Aorta (tissue), 5 donors: ENCODE measurements at regions not wholly inside any gene's neighbourhood (a gene's known extent, or its start where the extent isn't known, plus 50 kb on each side); places are given as distances from the start of the nearest gene placed in this dataset.
A peak's percentile ranks its signal among the peaks of the same experiment; 100 is the strongest.

ENCODE experiments used
- ATAC-seq: fragments of 200-7000 bp; cut with Tn5 transposase; one replicate; pipeline ENCODE4 v1.9.1; 2022; ENCODE audit warnings: moderate library complexity; ENCODE audit not compliant: low FRiP score
- DNase-seq, 2 donors: peaks; one replicate each; pipeline ENCODE4 v3.0.0-alpha.2; 2020
- H3K27ac ChIP-seq, 2 donors: one replicate each; pipeline ENCODE4 v1.5.1; 2013; ENCODE audit warnings: low read length in 2 of 2, mild to moderate bottlenecking in 2 of 2, moderate library complexity in 2 of 2, control low read depth in 1 of 2, inconsistent platforms in 1 of 2, low read depth in 1 of 2
- H3K27me3 ChIP-seq, 2 donors: one replicate each; pipeline ENCODE4 v1.6.1; 2013; ENCODE audit warnings: control low read depth in 1 of 2, low read length in 1 of 2, mild to moderate bottlenecking in 1 of 2, moderate library complexity in 1 of 2; ENCODE audit not compliant: insufficient read depth in 2 of 2, control insufficient read depth in 1 of 2
- H3K36me3 ChIP-seq, 2 donors: one replicate each; pipeline ENCODE4 v1.6.1; 2013; ENCODE audit warnings: control low read depth in 1 of 2, low read length in 1 of 2, mild to moderate bottlenecking in 1 of 2; ENCODE audit not compliant: insufficient read depth in 2 of 2, control insufficient read depth in 1 of 2
- H3K4me1 ChIP-seq, 2 donors: one replicate each; pipeline ENCODE4 v1.6.1; 2013; ENCODE audit warnings: low read length in 2 of 2, control low read depth in 1 of 2, mild to moderate bottlenecking in 1 of 2, moderate library complexity in 1 of 2; ENCODE audit not compliant: insufficient read depth in 2 of 2, control insufficient read depth in 1 of 2
- H3K4me3 ChIP-seq, 2 donors: one replicate each; pipeline ENCODE4 v1.5.1; 2013; ENCODE audit warnings: low read length in 2 of 2, control low read depth in 1 of 2, mild to moderate bottlenecking in 1 of 2
- H3K9me3 ChIP-seq: one replicate; pipeline ENCODE4 v1.6.1; 2013; ENCODE audit warnings: mild to moderate bottlenecking, low read length; ENCODE audit not compliant: control insufficient read depth
- WGBS, 2 donors: extraction: QIAGEN DNeasy Blood & Tissue Kit; methylation state at CpG; one replicate each; pipeline ENCODE4 v1.1.7; 2013; 5-methylcytosine and 5-hydroxymethylcytosine counted together
- intact Hi-C, 2 donors: fragments of 100-400 bp; cut with DNase I; formaldehyde crosslinking; loops; one replicate each; pipeline versions ENCODE4 v1.14.2 to v1.15.0; 2022
- donor health status: healthy with polysubstance abuse.
- donor health status: Bipolar disorder and iron deficiency.
- donor health status: DM: no; HTN: no; CAD: no.
- donor health status: DM: no; HTN: no; CAD: no.
- donor health status: DM: yes; HTN: yes; CAD: no.

- ATAC-seq (peak; percentile 71), DNase-seq (peak; percentile 71 to 89)
- Histone ChIP-seq H3K4me1 (no peaks in the 10 kb centered on the region), H3K9me3 (no peaks in the 10 kb centered on the region), H3K27ac (no peak overlapping the region), H3K4me3 (no peak overlapping the region), H3K27me3 (no peaks in the 10 kb centered on the region), H3K36me3 (no peaks in the 10 kb centered on the region)
- intact Hi-C loops, result loop anchor here (5.0 kb wide), 2 partner anchors 939 to 944 kb away; no protein-coding TSS in a partner anchor
- WGBS, 2 donors, result 30 to 37% methylated on average over 38 to 40 of the region's 40 CpGs
Observed at GRCh38 chr11:116276051-116277044, 496.4 kb downstream of the BUD13 start.

DNA sequence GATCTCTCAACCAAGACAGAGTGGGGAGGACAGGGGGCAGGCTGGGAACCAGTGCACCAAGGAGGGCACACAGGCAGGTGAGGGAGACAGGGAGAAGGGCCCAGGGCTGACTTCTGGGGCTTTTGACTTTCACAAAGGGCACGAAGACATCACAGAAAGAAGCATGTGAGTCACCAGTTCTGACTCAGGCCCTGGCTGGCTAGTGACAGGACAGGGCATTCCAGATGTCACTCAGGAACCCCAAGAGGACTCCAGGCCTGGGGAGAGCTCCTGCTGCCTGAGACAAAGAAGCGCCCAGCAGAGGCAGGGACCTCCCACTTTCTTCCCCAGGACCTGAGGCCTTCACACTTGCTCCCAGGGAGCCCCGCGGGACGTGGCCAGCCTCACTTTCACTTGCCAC is 497.2 kb downstream of the BUD13 start:
- ATAC-seq (no peak), DNase-seq (no peak)
- Histone ChIP-seq H3K36me3 (no peaks in the 10 kb centered on the region), H3K27me3 (no peaks in the 10 kb centered on the region), H3K27ac (no peak overlapping the region), H3K4me3 (no peak overlapping the region), H3K9me3 (no peaks in the 10 kb centered on the region), H3K4me1 (no peaks in the 10 kb centered on the region)
- WGBS, 2 donors, result 68 to 70% methylated on average over 5 of the region's 5 CpGs
- intact Hi-C loops, result loop anchor here (5.0 kb wide), 2 partner anchors 938 to 943 kb away; no protein-coding TSS in a partner anchor

DNA sequence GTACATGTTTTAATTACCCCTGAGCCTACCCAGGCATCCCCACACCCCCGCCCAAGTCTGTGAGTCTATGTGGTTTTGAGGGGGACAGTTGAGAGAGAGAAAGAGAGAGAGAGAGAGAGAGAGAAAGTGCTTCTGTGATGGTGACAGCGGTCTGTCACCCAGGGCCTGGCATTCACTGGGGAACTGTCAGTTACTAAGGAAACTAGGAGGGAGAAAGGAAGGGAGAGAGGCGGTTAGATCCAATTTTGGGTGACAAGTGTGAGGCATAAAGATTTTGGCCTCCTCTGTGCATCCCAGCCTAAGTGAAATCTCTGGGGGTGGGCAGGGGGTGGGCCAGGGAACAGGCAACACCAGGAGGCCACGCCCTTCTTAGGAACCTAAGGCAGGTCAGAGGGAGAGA is 498.3 kb downstream of the BUD13 start:
- no peak overlapping the region for H3K4me3 ChIP-seq
- 77 to 80% methylated on average over 4 of the region's 4 CpGs for WGBS, 2 donors
- no peaks in the 10 kb centered on the region for H3K27me3 ChIP-seq
- intact Hi-C loops, result no loop called here
- no peak for ATAC-seq
- no peaks in the 10 kb centered on the region for H3K36me3 ChIP-seq
- no peaks in the 10 kb centered on the region for H3K4me1 ChIP-seq
- H3K9me3 ChIP-seq, result no peaks in the 10 kb centered on the region
- no peak overlapping the region for H3K27ac ChIP-seq
- DNase-seq, result no peak

GRCh38 chr11:116272181-116272789 is 500.5 kb downstream of the BUD13 start:
- H3K36me3 ChIP-seq, result no peaks in the 10 kb centered on the region
- no peak overlapping the region for H3K27ac ChIP-seq
- WGBS, 2 donors, result 63 to 77% methylated on average over 8 of the region's 8 CpGs
- no peaks in the 10 kb centered on the region for H3K4me1 ChIP-seq
- no peaks in the 10 kb centered on the region for H3K27me3 ChIP-seq
- H3K9me3 ChIP-seq, result no peaks in the 10 kb centered on the region
- intact Hi-C loops, result no loop called here
- no peak overlapping the region for H3K4me3 ChIP-seq
- no peak for DNase-seq
- ATAC-seq, result no peak

DNA sequence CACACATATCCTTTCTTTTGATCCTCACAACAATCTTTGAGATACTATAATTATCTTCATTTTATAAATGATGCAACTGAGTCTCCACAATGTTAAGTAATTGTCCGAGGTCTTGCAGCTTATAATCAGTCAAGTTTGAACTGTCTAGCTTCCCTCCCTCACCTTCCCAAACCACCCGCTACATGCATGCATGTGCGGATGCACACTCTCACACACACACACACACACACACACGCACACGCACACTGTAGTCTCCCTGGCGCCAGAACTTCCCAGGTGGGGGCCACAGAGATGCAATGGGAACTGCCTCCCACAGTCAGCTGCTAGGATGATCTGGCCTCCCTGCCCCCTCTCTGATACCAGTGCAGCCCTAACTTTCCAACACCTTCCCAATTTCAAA is 501.3 kb downstream of the BUD13 start:
- Histone ChIP-seq H3K27ac (no peak overlapping the region), H3K4me3 (no peak overlapping the region), H3K4me1 (no peaks in the 10 kb centered on the region), H3K36me3 (no peaks in the 10 kb centered on the region), H3K27me3 (no peaks in the 10 kb centered on the region), H3K9me3 (no peaks in the 10 kb centered on the region)
- WGBS, 2 donors, result 79 to 80% methylated on average over 6 of the region's 6 CpGs
- no peak for DNase-seq
- intact Hi-C loops, result no loop called here
- ATAC-seq, result no peak

GRCh38 chr11:116267146-116267545 is 505.6 kb downstream of the BUD13 start:
- DNase-seq (no peak), ATAC-seq (no peak)
- intact Hi-C loops, result no loop called here
- Histone ChIP-seq H3K4me3 (no peak overlapping the region), H3K27me3 (no peaks in the 10 kb centered on the region), H3K36me3 (no peaks in the 10 kb centered on the region), H3K27ac (no peak overlapping the region), H3K9me3 (no peaks in the 10 kb centered on the region), H3K4me1 (no peaks in the 10 kb centered on the region)
- WGBS, 2 donors, result 41 to 44% methylated on average over 5 of the region's 5 CpGs

GRCh38 chr11:116263770-116264169 is 509.0 kb downstream of the BUD13 start:
- Histone ChIP-seq H3K36me3 (no peaks in the 10 kb centered on the region), H3K27me3 (no peaks in the 10 kb centered on the region), H3K4me3 (no peak overlapping the region), H3K27ac (no peak overlapping the region), H3K4me1 (no peaks in the 10 kb centered on the region), H3K9me3 (no peaks in the 10 kb centered on the region)
- ATAC-seq (no peak), DNase-seq (no peak)
- intact Hi-C loops, result no loop called here
- WGBS, 2 donors, result 44 to 51% methylated on average over 8 of the region's 8 CpGs

- no peaks in the 10 kb centered on the region for H3K36me3 ChIP-seq
- no peak for ATAC-seq
- H3K4me3 ChIP-seq, result no peak overlapping the region
- H3K4me1 ChIP-seq, result no peaks in the 10 kb centered on the region
- H3K27me3 ChIP-seq, result no peaks in the 10 kb centered on the region
- no peaks in the 10 kb centered on the region for H3K9me3 ChIP-seq
- intact Hi-C loops, result no loop called here
- no peak overlapping the region for H3K27ac ChIP-seq
- 32 to 41% methylated on average over 3 of the region's 3 CpGs for WGBS, 2 donors
- DNase-seq, result no peak
Observed at GRCh38 chr11:116263019-116263418, 509.8 kb downstream of the BUD13 start.

GRCh38 chr11:116262370-116262769 is 510.4 kb downstream of the BUD13 start:
- Histone ChIP-seq H3K4me1 (no peaks in the 10 kb centered on the region), H3K36me3 (no peaks in the 10 kb centered on the region), H3K27ac (no peak overlapping the region), H3K27me3 (no peaks in the 10 kb centered on the region), H3K4me3 (no peak overlapping the region), H3K9me3 (no peaks in the 10 kb centered on the region)
- ATAC-seq (no peak), DNase-seq (no peak)
- 90 to 95% methylated on average over 1 of the region's 1 CpG for WGBS, 2 donors
- intact Hi-C loops, result no loop called here
